SK-N-SH treated with all-trans-retinoic acid at 6 μM for 48 hours (cell line): ENCODE measurements at regions not wholly inside any gene's neighbourhood (a gene's known extent, or its start where the extent isn't known, plus 50 kb on each side); places are given as distances from the start of the nearest gene placed in this dataset.

Experiments used
- ATAC-seq: fragments of 200-7000 bp; cut with Tn5 transposase; 3 replicates; pipeline ENCODE4 v1.9.1; 2020; ENCODE audit warnings: mild to moderate bottlenecking, moderate library complexity
- ARNTL ChIP-seq: fragments of 450-650 bp; formaldehyde crosslinking; IDR thresholded peaks from 2 replicates; pipeline ENCODE4 v1.5.0; 2020; ENCODE audit warnings: low read depth, mild to moderate bottlenecking, moderate library complexity, borderline replicate concordance
- CREB5 ChIP-seq: fragments of 250-450 bp; sonication (Bioruptor Pico); IDR thresholded peaks from 2 replicates; pipeline ENCODE4 v1.5.1; 2020; ENCODE audit warnings: low read depth, mild to moderate bottlenecking, moderate library complexity
- CSDC2 ChIP-seq: fragments of 250-450 bp; sonication (Bioruptor Pico); IDR thresholded peaks from 2 replicates; pipeline ENCODE4 v1.5.0; 2020; ENCODE audit warnings: mild to moderate bottlenecking, moderate library complexity
- CSRNP3 ChIP-seq: fragments of 250-450 bp; sonication (Bioruptor Pico); IDR thresholded peaks from 2 replicates; pipeline ENCODE4 v1.5.1; 2021; ENCODE audit warnings: mild to moderate bottlenecking, moderate library complexity
- GLIS3 ChIP-seq: fragments of 250-450 bp; sonication (Bioruptor Pico); IDR thresholded peaks from 2 replicates; pipeline ENCODE4 v1.5.0; 2020; ENCODE audit warnings: mild to moderate bottlenecking, moderate library complexity
- ISL1 ChIP-seq: fragments of 250-450 bp; sonication (Bioruptor Pico); IDR thresholded peaks from 2 replicates; pipeline ENCODE4 v2.1.2; 2022; ENCODE audit warnings: mild to moderate bottlenecking, moderate library complexity
- OSR1 ChIP-seq: fragments of 250-450 bp; sonication (Bioruptor Pico); IDR thresholded peaks from 2 replicates; pipeline ENCODE4 v1.8.0; 2022; ENCODE audit warnings: moderate library complexity, mild to moderate bottlenecking, inconsistent platforms
- PATZ1 ChIP-seq: fragments of 250-450 bp; sonication (Bioruptor Pico); IDR thresholded peaks from 2 replicates; pipeline ENCODE4 v1.8.0; 2020; ENCODE audit warnings: mild to moderate bottlenecking, moderate library complexity, borderline replicate concordance
- PPARA ChIP-seq: fragments of 250-450 bp; sonication (Bioruptor Pico); IDR thresholded peaks from 2 replicates; pipeline ENCODE4 v1.5.0; 2020; ENCODE audit warnings: mild to moderate bottlenecking, borderline replicate concordance
- RARB ChIP-seq: fragments of 250-450 bp; sonication (Bioruptor Pico); IDR thresholded peaks from 2 replicates; pipeline ENCODE4 v1.8.0; 2021; ENCODE audit warnings: mild to moderate bottlenecking, moderate library complexity
- SNAI2 ChIP-seq: fragments of 250-450 bp; sonication (Bioruptor Pico); IDR thresholded peaks from 2 replicates; pipeline ENCODE4 v1.5.0; 2020; ENCODE audit warnings: mild to moderate bottlenecking, moderate library complexity
- TCF4 ChIP-seq: fragments of 250-450 bp; sonication (Bioruptor Pico); IDR thresholded peaks from 2 replicates; pipeline ENCODE4 v1.8.0; 2021; ENCODE audit warnings: mild to moderate bottlenecking, moderate library complexity, borderline replicate concordance
- TOX ChIP-seq: fragments of 250-450 bp; sonication (Bioruptor Pico); IDR thresholded peaks from 2 replicates; pipeline ENCODE4 v1.8.0; 2021; ENCODE audit warnings: mild to moderate bottlenecking, moderate library complexity, borderline replicate concordance
- TSHZ2 ChIP-seq: fragments of 250-450 bp; sonication (Bioruptor Pico); IDR thresholded peaks from 2 replicates; pipeline ENCODE4 v1.5.0; 2020; ENCODE audit warnings: mild to moderate bottlenecking, moderate library complexity
- ZC3H10 ChIP-seq: fragments of 250-450 bp; sonication (Bioruptor Pico); IDR thresholded peaks from 2 replicates; pipeline ENCODE4 v1.5.1; 2021; ENCODE audit warnings: mild to moderate bottlenecking, moderate library complexity
- ZFP3 ChIP-seq: fragments of 250-450 bp; sonication (Bioruptor Pico); IDR thresholded peaks from 2 replicates; pipeline ENCODE4 v1.5.0; 2020; ENCODE audit warnings: mild to moderate bottlenecking, moderate library complexity
- ZFP30 ChIP-seq: fragments of 450-650 bp; formaldehyde crosslinking; IDR thresholded peaks from 2 replicates; pipeline ENCODE4 v1.5.0; 2022; ENCODE audit warnings: mild to moderate bottlenecking, moderate library complexity
- ZNF565 ChIP-seq: fragments of 450-650 bp; formaldehyde crosslinking; conservative IDR thresholded peaks from 2 replicates; pipeline ENCODE4 v1.5.0; 2020; ENCODE audit warnings: low read depth, mild to moderate bottlenecking, moderate library complexity
- ZNF8 ChIP-seq: fragments of 450-650 bp; formaldehyde crosslinking; IDR thresholded peaks from 2 replicates; pipeline ENCODE4 v1.5.0; 2020; ENCODE audit warnings: mild to moderate bottlenecking, moderate library complexity

GRCh38 chr7:80974396-80975358, 55.8 kb upstream of the SEMA3C start:
- no peak for ATAC-seq
- TF ChIP-seq CSRNP3, result no peak
- TF ChIP-seq ZFP3 (CRISPR knock-in tag), result no peak
- TF ChIP-seq GLIS3, result no peak
- no peak for TF ChIP-seq PATZ1 (CRISPR knock-in tag)
- TF ChIP-seq SNAI2 (CRISPR knock-in tag), result no peak
- no peak for TF ChIP-seq ISL1 (CRISPR knock-in tag)

- no peak for ATAC-seq
Measured at GRCh38 chr7:80971225-80971624, 52.4 kb upstream of the SEMA3C start.

More at GRCh38 chr7:80971225-80971624, 52.4 kb upstream of the SEMA3C start:
- TF ChIP-seq TSHZ2 (CRISPR knock-in tag) (no peak), PATZ1 (CRISPR knock-in tag) (no peak), ARNTL (CRISPR knock-in tag) (no peak), ZNF8 (no peak), ISL1 (CRISPR knock-in tag) (no peak), GLIS3 (no peak), TCF4 (no peak), CSRNP3 (no peak), OSR1 (CRISPR knock-in tag) (no peak), RARB (no peak), TOX (CRISPR knock-in tag) (no peak), PPARA (CRISPR knock-in tag) (no peak), SNAI2 (CRISPR knock-in tag) (no peak), CREB5 (CRISPR knock-in tag) (no peak), CSDC2 (CRISPR knock-in tag) (no peak), ZFP30 (CRISPR knock-in tag) (no peak), ZNF565 (no peak), ZC3H10 (no peak)
